HG03159 (cell line): ENCODE measurements at regions not wholly inside any gene's neighbourhood (a gene's known extent, or its start where the extent isn't known, plus 50 kb on each side); places are given as distances from the start of the nearest gene placed in this dataset.

ENCODE experiments used
- ATAC-seq: cut with Tn5 transposase; IDR thresholded peaks from one replicate; pipeline ENCODE4 v1.9.1; 2021; ENCODE audit warnings: mild to moderate bottlenecking, moderate library complexity; ENCODE audit not compliant: unreplicated experiment

DNA sequence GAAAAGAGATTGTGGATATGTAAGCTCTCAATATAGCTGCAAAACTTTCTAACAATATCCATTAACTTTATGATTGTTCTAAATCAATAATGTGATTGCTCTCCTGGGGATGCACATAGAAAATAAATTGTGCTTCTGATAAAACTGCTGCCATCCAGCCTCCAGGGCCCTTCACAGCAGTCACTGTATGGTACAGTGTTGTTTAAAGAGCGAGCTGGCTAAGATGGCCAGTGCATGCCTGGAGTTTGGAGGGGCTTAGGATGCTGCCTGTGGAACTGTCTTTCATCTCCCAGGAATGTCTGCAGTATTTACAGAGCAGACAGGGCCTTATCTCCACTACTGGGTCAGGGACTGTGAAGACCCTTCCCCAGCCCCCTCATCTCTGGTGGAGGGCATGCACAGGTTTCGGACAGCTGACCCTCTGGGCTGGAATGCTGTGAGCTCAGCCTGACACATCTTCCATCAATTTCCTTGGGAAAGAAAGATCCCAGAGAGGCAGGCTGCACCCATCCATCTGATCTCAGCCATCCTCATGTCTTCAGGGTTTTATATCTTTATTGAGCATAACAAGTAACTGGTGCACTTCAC is 137.0 kb downstream of the PLPP3 start:
- no peak for ATAC-seq

DNA sequence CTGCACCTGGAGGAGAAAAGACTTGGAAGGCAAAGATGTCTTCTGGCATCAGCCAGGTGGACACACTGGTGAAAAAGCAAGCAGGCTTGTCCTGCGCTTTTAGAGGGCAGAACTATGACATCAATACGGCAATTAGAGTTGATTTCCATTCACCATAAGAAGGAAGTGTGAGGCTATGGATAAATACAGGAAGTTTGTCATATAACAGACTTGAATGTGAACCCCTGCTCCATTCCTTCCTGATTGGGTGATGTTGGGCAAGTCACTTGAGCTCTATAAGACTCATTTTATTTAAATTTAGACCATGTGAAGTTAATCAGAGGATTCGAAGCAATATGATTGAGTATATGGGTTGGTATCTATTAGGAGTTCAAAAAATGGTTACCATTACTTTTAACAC is 137.8 kb downstream of the PLPP3 start:
- ATAC-seq, result no peak

DNA sequence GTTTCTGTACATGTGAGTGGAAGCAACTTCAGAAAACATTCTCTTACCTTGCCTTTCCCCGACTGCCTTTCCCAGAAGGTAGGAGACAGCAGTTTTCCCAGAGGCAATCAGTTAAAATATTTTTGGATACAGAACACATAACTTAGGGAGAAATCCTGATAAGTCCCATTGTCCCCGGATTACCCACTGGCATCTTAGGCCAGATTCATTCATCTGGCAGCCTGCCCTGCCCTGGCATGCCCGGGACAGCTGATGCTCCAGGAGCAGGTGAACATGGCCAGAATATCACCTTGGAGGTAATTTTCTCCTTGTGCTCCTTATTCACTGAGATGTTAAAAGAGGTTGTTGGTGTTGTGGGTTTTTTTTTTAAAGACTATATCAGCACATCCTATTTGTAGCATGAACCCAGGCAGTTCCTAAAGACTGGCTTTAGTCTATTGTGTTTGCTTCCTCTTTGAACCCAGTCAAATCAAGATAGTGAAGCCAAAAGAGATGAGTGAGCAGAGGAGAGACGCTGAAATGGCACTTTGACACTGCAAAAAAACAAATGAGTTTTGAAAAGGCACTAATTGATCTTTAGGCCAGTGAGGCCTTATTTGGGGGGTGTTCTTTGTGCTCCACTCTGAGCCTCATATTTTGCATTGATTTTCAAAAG is 139.6 kb downstream of the PLPP3 start:
- no peak for ATAC-seq

DNA sequence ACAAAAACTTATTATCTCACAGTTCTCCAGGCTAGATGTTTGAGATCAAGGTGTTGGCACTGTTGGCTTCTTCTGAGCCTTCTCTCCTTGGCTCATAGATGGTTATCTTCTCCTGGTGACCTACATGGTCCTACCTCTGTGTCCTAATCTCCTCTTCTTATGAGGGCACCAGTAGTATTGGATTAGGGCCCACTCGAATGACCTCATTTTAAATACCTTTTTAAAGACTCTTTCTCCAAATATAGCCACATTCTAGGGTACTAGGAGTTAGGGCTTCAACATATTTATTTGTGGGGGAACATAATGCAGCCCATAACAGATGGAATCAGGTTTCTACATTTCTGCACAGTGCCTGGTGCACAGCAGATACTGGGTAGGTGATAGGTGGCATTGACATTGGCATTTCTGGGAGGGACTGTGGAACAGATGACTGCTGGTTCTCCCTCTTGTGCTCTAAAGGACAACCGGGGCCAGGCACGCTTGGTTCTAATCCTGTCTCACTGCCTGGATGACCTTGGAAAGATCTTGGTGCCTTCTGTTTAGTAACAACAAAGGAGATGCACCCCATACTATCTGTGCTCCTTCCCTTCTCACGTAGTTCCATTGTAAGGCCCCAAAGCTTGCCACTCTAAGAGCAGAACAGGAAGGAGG is 140.3 kb downstream of the PLPP3 start:
- ATAC-seq, result no peak

DNA sequence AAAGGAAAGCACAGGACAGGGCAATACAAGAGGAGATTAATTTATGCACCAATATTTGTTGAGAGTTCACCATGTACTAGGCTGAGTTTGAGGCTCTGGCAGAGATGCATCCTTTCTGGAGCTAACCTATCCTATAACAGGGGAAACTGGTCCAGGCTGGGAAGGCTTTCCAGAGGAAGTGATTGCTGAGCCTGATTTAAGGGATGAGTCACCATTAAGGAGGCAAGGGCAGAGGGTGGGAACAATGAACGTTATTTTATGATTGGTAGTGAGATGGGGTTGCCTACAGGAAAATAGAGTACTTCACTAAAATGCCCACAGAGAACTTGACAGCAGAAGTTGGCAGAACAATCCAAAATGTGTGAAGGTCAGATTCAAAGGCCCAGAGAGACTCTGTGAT is 141.4 kb downstream of the PLPP3 start:
- no peak for ATAC-seq

DNA sequence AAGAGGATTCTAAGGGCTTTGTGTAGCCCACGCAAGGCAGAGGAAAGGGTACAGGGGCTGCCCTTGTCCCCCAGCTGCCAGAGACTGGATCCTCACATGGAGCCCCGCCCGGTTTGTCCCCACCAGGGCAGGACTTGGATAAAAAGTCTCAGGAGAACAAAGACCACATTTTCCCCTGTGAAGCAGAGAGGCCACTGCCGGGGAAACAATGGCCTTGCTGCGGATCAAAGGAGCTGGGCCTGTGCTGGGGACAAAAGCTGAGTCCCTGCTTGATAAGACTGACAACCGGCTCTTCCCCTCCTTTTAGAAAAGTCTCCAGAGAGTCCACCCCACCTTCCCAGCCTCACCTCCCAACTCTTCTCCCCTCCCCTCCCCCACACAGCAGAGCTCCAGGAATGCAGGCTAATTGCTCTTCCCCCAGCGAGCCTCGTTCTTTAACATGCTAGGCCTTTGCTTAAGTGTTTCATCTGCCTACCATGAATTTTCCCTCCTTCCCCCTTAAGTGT is 142.4 kb downstream of the PLPP3 start:
- ATAC-seq, result no peak

DNA sequence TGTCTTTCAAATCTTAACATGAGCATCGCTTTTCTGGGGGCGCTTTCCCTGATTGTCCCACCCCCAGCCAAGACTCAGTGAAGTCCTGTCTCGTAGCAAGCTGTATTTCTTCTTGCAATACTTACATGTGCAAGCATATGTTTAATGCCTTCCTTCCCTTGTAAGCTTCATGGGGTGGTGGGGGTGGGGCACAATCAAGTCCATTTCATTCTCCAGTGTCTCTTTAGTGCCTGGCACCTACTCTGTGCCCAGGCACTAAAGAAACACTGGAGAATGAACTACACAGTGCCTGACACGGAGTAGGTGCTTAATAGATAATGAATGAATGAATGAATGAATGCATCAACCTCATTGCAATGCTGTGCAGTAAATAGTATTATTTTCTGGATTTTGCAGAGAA is 143.1 kb downstream of the PLPP3 start:
- no peak for ATAC-seq

DNA sequence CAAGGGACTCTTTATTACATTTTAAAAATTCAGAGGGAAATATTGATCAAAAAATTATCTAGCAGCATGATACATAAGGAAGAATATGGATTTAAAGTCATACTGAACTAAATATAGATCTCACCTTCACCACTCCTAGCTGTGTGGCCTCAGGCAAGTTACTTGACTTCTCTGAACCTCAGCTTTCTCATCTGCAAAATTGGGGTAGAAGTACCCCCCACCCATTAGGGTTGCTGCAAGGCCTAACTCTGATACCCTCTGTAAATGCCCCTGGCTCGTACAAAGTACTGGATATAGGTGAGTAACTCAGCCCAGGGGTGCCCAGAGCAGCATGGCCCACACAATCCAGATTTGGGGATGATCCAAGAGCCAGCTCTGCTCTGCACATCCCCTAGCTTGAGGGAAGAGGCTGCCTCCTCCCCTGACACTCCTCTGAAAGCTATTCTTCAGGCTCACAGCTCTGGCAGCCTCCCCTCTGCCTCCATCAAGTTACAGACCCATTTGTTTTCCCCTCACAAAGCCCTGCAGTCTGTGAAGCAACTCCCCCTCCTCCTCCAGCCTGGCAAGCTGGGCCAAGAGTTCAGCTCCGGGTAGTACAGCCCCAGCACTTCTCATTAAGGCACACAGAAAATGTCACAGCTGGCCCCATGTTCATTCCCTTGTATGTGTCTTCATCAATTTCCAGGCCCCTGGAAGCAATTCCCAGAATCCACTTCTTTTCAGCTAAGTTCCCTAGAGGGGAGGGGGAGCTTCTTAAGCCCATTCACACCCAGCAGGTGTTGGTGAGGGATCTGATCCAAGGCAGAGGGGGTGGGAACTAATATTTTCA is 143.7 kb downstream of the PLPP3 start:
- no peak for ATAC-seq

DNA sequence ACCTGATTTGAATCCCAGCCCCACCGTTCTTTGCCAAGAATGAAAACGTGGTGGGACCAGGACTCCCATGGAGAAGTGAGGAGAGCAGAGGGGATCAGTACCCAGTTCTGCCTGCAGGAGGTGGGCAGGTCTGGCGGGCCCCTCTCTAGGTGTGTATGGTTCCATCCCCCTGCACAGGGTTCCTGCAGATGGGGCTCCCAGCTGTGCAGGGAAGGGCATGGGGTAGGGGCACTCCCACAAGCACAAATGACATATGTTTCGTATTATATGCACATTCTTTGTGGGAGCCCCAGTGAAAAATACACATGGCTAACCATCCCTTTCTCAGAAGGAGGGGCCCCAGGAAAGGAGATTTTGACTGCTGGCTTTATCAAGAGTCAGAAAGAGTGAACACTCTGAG is 144.6 kb downstream of the PLPP3 start:
- peak; percentile 44 for ATAC-seq

DNA sequence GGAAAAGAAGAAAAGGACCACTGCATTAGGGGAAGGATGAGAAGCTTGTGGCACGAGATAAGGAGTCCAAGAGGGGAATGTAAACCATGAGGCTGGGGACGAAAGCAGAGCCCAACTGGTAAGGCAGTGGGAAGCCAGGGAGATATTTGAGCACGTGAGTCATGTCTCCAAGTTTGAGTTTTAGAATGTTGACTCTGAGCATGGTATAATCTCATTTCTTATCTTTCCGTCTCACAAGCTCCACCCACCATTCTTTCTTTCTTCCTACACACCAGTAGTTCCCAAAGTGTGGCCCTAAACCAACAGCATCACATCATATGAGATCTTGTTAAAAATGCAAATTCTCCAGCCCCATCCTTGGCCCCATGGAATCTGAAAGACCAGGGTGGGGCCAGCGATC is 145.3 kb downstream of the PLPP3 start:
- no peak for ATAC-seq

DNA sequence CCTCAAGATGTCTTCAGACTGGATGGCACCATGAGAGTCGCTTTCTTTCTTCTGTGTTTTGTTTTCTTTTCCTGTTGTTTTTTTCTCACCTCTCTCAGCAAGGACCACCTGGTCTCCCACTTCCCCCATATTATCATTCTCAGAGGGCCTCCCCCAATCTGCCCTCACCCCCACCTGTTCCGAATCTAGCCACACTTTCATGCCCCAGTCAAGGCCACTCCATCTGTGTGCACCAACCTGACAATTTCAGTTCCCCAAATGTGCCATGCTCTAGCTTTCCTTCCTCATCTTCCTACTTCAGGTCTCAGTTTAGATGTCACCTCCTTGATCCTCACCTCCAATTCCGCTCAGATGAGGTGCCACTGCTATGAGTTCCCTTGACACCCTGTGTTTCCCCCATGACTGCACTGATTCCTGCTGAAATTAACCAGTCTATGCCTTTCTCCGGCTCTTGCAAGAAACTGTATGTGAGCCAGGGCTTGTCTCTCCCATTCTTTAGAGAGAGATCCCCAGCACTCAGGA is 146.2 kb downstream of the PLPP3 start:
- ATAC-seq, result no peak

DNA sequence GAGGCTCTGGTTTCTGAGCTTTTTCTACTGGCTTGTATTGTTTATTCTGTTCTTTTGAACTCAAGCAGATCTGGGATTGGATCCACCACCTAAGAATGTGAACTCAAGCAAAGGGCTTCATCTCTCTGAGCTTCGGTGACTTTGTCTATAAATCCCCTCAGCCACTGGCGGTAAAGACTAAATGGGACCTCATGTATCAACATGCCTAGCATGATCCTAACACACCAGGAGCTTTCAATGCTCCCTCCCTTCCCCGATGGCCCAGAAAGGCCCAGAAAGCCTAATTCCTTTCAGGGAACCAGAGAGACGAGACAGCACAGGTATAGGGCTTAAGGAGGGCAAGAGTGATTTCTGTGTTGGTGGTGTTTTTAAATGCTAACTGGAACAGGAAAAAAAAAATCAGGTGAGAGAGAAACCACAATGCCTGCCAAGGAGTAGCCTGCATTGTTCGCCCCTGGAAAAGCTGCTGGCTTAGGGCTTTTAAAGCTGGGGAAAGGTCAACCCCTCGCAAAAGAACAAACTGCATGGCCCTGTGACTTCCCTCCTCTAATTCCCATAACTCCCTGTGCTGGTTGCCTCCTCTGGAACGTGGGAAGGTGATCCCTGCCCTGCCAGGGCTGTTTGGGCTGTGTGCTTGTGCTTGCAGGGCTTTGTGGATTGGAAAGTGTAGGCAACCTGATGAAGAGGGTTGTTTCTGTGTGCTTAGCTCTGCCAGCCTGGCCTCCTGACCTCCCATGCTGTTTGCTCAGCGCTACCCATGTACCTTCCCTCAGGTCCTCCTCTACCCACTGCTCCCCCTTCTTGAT is 147.0 kb downstream of the PLPP3 start:
- no peak for ATAC-seq

DNA sequence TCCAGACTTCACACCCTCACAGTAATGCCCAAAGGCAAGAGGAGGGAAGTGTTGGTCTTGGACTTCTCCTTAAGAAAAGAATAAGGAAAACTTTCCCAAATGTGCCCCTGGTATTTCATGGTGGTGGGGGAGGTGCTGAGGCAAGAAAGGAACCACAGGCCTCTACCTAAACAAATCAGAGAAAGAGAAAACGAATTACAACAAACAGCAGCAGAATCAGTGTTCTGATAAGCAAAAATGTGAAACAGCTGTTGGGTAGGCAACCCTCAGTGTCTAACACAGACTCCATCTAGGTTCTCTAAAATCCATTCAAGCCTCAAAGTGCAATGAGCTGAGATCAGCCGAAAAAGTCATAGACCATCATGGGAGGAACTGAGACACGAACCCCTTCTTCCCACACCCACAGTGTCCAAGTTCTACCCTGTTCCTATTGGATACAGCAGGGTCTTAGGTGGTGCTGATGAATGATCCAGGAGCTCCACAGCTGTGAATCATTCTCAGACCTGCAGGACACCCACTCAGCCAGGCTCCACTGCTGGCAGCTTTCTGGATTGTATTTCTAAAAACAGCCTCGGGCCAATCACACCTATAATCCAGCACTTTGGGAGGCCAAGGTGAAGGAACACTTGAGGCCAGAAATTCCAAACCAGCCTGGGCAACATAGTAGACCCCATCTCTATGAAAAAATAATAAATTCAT is 149.1 kb downstream of the PLPP3 start:
- ATAC-seq, result no peak

DNA sequence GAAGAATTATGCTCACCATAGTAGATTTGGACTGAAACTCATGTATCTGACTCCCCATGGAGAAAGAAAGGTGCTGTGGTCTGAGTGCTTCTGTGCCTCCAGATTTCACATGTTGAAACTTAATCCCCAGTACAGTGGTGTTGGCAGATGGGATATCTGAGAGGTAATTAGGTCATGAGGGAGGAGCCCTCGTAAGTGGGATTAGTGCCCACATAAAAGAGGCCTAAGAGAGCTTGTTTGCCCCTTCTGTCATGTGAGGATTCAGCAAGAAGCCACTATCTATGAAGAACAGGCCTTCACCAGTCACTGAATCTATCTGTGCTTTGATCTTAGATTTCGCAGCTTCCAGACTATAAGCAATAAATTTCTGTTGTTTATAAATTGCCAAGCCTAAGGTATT is 150.1 kb downstream of the PLPP3 start:
- ATAC-seq, result no peak

DNA sequence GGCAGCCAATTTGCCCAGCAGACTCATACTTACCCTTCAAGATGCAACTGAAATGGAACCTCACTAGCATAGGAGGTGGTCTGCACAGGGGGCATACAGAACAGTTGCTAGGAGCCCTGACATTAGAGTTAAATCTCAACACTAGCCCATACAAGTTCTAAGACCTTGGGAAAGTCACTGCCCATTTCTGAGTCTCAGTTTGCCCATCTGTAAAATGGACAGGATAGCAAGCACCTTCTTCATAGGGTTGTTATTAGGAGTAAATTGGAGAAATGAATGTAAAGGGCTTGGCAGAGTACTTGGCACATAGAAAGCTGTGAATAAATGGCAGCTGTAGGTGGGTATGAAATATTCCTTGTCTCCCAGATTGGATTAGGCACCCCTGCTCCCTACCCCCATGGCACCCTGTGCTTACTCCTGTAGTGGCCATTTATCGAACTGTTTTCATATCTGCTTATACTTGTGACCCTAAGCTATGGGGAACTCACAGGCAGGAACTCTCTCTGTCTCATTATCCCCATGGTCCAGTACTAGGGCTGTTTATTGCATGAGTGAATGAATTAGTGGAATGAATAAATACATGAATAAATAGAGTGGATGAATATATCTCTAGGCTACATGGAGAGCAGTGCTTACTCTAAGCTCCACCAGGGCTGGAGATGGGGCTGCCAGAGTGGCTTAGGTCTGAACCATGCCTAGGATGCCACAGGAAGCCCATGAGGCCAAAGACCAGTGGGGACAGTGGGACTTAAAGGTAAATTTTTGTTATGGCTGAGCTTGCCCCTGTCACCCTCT is 152.6 kb downstream of the PLPP3 start:
- ATAC-seq, result no peak

DNA sequence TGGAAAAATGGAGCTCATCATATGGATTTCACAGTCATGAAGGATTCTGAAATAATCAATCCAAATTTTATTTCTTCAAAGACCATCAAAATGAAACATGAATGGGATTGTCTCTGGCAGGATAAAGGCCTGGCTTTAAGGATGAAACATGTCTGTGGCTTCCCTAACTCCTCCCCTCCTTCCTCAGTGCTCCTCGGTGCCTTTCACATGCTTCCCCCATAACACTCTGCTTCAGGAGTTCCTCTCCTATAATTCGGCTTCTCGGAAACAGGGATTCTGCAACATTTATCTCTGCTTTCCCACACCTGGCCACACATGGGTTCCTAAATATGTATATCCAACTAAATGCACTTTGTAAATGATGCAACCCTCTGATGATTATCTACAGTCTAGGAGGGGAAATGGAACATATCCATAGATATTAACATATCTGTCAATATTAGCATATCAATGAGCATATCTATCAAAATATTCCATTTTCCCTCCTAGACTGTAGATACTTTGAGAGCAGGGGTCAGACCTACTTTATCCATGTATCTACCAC is 153.8 kb downstream of the PLPP3 start:
- no peak for ATAC-seq

DNA sequence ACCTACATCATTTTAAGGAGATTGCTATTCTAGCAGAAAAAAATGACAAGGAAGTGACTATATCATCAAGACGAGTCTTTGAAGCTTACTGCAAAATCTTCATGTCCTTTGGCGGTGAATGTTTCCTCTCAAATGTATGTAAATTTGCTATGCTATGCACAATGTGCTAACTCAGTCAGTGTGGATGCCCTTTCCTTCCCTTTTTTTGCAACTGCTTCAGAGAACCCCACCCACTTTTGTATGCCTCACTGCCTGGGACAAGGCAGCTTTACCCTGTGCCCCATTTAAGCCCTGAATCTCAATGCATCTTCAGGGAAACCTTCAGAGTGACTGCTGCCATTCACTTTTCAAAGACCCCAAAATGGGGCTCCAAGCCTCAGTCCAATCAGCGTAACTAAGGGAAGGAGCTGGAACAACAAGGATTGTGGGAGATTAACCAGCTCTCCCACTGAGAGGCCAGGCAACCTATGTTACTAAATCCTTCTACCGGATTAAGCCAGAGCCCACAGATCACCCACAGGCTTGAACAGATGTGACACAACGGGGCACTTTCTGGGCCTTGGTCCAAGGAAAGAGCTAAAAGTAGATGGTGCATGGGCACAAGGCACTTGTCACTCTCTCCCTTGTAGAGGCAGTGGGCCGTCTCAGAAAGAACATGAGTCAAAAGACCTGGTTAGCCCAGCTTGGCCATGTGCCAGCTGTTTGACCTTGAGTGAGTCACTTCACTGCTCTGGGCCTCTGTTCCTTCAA is 154.4 kb downstream of the PLPP3 start:
- no peak for ATAC-seq

DNA sequence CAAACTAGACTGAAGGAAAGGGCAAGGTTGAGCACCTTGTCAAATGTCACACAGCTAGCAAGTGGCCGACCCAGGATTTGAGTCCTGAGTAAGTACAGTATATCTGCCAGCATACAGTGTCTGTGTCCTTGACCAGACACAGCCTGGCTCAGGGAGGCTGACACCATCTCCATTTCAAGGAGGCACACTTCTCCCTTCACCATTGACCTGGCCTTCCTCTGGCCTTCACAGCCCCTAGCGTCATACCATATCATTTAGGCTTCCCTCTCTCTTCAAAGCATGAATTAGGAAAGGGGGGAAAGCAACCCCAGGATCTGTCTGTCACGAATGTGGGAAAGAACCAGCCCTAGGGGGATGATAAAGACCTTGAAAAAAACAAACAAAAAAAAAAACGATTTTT is 155.6 kb downstream of the PLPP3 start:
- no peak for ATAC-seq
